ENCODE measurements at regions not wholly inside any gene's neighbourhood (a gene's known extent, or its start where the extent isn't known, plus 50 kb on each side); places are given as distances from the start of the nearest gene placed in this dataset.

DNA sequence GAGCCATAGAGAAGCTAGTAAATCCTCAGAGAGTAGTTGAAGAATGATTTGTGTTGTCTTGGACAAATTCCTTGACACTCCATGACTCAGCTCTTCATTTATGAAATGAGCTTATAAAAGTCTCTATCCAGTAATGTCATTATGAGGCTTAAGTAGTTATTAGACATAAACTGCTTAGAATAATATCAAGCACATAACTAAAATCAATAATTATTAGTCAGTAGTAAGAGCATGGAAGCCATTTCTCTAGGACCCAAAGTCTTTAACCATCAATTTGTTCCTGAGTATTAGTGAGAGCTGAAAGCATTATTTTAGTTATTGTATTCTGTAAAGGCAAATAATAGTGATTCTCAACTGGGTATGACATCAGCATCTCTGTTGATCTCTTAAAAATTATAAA is 1140.2 kb downstream of the HACE1 start:
- Histone ChIP-seq H3K27me3 (ENCODE audit: control insufficient read depth in 2 of 2, insufficient read depth in 2 of 2, low read length in 2 of 2) (no peaks in the 10 kb centered on the region), H3K4me2 (ENCODE audit: insufficient read depth, low read length) (no peak overlapping the region), H3K79me2 (ENCODE audit: control insufficient read depth, insufficient read depth, low read length) (no peaks in the 10 kb centered on the region), H3K9me1 (ENCODE audit: control insufficient read depth, insufficient read depth, low read length) (no peaks in the 10 kb centered on the region), H3K9ac (ENCODE audit: insufficient read depth in 1 of 2, low read depth in 2 of 2, low read length in 2 of 2) (no peak overlapping the region), H3K36me3 (ENCODE audit: control insufficient read depth, insufficient read depth, low read length) (no peaks in the 10 kb centered on the region), H3K4me3 (no peak overlapping the region), H4K20me1 (replicated peaks; ENCODE audit: control insufficient read depth, insufficient read depth, low read length) (no peaks in the 10 kb centered on the region), H3K27ac (ENCODE audit: extremely low read depth, low read depth, low read length) (no peak overlapping the region), H3K9me3 (replicated peaks; ENCODE audit: control insufficient read depth, insufficient read depth, low read depth, low read length) (no peaks in the 10 kb centered on the region), H3K4me1 (replicated peaks in 1 of 2; ENCODE audit: control insufficient read depth in 2 of 2, insufficient read depth in 2 of 2, low read length in 2 of 2) (no peaks in the 10 kb centered on the region), H2AFZ (ENCODE audit: low read depth, low read length) (no peak overlapping the region)
- FAIRE-seq (no peak), DNase-seq (ENCODE audit: extremely low read depth in 1 of 4, low spot score in 3 of 4) (no peak), ATAC-seq (no peak)
- BruUV-seq (replicated peaks) = no TSS peak
- in situ Hi-C loops (cut with MboI) = no loop called here
- intact Hi-C loops (cut with micrococcal nuclease) = no loop called here
- ChIA-PET POLR2A (no interaction called here), CTCF (ENCODE audit: low intra/inter-chr PET ratio) (no interaction called here)
- no peak for TF ChIP-seq TBL1XR1 (IDR thresholded peaks at IDR 0.05; ENCODE audit: low read length in 2 of 2)
- TF ChIP-seq KLF6 (CRISPR knock-in tag; IDR thresholded peaks at IDR 0.05; ENCODE audit: borderline replicate concordance) = no peak
- TF ChIP-seq, protein P1, sequence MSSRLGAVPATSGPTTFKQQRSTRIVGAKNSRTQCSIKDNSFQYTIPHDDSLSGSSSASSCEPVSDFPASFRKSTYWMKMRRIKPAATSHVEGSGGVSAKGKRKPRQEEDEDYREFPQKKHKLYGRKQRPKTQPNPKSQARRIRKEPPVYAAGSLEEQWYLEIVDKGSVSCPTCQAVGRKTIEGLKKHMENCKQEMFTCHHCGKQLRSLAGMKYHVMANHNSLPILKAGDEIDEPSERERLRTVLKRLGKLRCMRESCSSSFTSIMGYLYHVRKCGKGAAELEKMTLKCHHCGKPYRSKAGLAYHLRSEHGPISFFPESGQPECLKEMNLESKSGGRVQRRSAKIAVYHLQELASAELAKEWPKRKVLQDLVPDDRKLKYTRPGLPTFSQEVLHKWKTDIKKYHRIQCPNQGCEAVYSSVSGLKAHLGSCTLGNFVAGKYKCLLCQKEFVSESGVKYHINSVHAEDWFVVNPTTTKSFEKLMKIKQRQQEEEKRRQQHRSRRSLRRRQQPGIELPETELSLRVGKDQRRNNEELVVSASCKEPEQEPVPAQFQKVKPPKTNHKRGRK (tag; IDR thresholded peaks at IDR 0.05) = no peak
- no peak for TF ChIP-seq SMARCA4 (IDR thresholded peaks at IDR 0.05)
- no peak for TF ChIP-seq NFE2 (IDR thresholded peaks at IDR 0.05; ENCODE audit: low read depth)
- no peak for TF ChIP-seq STAG1 (CRISPR knock-in tag; IDR thresholded peaks at IDR 0.05; ENCODE audit: borderline replicate concordance)
- TF ChIP-seq, protein P2, sequence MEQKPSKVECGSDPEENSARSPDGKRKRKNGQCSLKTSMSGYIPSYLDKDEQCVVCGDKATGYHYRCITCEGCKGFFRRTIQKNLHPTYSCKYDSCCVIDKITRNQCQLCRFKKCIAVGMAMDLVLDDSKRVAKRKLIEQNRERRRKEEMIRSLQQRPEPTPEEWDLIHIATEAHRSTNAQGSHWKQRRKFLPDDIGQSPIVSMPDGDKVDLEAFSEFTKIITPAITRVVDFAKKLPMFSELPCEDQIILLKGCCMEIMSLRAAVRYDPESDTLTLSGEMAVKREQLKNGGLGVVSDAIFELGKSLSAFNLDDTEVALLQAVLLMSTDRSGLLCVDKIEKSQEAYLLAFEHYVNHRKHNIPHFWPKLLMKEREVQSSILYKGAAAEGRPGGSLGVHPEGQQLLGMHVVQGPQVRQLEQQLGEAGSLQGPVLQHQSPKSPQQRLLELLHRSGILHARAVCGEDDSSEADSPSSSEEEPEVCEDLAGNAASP (IDR thresholded peaks at IDR 0.05) = no peak
- TF ChIP-seq DDX20 (tag; IDR thresholded peaks at IDR 0.05; ENCODE audit: low read depth) = no peak
- no peak for TF ChIP-seq ESRRB (CRISPR knock-in tag; IDR thresholded peaks at IDR 0.05; ENCODE audit: borderline replicate concordance)
- TF ChIP-seq, protein P3, sequence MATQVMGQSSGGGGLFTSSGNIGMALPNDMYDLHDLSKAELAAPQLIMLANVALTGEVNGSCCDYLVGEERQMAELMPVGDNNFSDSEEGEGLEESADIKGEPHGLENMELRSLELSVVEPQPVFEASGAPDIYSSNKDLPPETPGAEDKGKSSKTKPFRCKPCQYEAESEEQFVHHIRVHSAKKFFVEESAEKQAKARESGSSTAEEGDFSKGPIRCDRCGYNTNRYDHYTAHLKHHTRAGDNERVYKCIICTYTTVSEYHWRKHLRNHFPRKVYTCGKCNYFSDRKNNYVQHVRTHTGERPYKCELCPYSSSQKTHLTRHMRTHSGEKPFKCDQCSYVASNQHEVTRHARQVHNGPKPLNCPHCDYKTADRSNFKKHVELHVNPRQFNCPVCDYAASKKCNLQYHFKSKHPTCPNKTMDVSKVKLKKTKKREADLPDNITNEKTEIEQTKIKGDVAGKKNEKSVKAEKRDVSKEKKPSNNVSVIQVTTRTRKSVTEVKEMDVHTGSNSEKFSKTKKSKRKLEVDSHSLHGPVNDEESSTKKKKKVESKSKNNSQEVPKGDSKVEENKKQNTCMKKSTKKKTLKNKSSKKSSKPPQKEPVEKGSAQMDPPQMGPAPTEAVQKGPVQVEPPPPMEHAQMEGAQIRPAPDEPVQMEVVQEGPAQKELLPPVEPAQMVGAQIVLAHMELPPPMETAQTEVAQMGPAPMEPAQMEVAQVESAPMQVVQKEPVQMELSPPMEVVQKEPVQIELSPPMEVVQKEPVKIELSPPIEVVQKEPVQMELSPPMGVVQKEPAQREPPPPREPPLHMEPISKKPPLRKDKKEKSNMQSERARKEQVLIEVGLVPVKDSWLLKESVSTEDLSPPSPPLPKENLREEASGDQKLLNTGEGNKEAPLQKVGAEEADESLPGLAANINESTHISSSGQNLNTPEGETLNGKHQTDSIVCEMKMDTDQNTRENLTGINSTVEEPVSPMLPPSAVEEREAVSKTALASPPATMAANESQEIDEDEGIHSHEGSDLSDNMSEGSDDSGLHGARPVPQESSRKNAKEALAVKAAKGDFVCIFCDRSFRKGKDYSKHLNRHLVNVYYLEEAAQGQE (IDR thresholded peaks at IDR 0.05; ENCODE audit: borderline replicate concordance) = no peak
- TF ChIP-seq, protein P3 (CRISPR knock-in tag; IDR thresholded peaks at IDR 0.05; ENCODE audit: low read depth) = no peak
- TF ChIP-seq MAFK (IDR thresholded peaks at IDR 0.05; ENCODE audit: low read length) = no peak
- TF ChIP-seq, protein P4, sequence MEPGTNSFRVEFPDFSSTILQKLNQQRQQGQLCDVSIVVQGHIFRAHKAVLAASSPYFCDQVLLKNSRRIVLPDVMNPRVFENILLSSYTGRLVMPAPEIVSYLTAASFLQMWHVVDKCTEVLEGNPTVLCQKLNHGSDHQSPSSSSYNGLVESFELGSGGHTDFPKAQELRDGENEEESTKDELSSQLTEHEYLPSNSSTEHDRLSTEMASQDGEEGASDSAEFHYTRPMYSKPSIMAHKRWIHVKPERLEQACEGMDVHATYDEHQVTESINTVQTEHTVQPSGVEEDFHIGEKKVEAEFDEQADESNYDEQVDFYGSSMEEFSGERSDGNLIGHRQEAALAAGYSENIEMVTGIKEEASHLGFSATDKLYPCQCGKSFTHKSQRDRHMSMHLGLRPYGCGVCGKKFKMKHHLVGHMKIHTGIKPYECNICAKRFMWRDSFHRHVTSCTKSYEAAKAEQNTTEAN (CRISPR knock-in tag; IDR thresholded peaks at IDR 0.05) = no peak
